HL-60 (cell line): ENCODE measurements at regions not wholly inside any gene's neighbourhood (a gene's known extent, or its start where the extent isn't known, plus 50 kb on each side); places are given as distances from the start of the nearest gene placed in this dataset.

ENCODE experiments used
- GABPA ChIP-seq: IDR thresholded peaks from 2 replicates; pipeline ENCODE4 v1.6.1; 2012; ENCODE audit warnings: low read depth
- POLR2AphosphoS5 ChIP-seq: IDR thresholded peaks from 2 replicates; pipeline ENCODE4 v1.6.1; 2012; ENCODE audit warnings: low read depth
- SPI1 ChIP-seq: IDR thresholded peaks from 2 replicates; pipeline ENCODE4 v1.6.1; 2012; ENCODE audit warnings: low read depth, mild to moderate bottlenecking, borderline replicate concordance
- TF ChIP-seq, protein P1 (sequence below): IDR thresholded peaks from one replicate; pipeline ENCODE4 v1.5.1; 2011; ENCODE audit warnings: low read length, control low read depth, inconsistent platforms; ENCODE audit not compliant: insufficient read depth
- TF ChIP-seq, protein P2 (sequence below): IDR thresholded peaks from 2 replicates; pipeline ENCODE4 v1.6.1; 2012; ENCODE audit warnings: low read depth; ENCODE audit not compliant: insufficient replicate concordance

DNA sequence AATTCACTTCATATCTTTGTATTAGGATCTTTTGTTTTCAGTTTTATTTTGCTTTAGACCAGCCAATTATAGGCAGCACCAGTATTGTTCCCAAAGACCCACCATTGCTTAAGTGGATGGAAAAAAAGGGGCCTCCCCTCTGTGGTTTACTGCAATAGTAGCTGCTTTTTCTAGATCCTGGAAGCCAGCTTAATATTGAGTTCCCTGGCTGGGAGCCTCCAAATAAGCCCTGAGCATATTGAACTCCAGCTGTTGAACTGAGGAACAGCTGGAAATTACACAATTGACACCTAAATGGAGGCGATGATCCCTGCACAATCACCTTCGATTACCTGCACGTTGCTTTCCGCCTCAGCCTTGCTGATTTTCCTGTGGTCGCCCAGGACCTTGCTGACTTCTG lies 576.0 kb downstream of the SOX6 start:
- TF ChIP-seq, protein P1, sequence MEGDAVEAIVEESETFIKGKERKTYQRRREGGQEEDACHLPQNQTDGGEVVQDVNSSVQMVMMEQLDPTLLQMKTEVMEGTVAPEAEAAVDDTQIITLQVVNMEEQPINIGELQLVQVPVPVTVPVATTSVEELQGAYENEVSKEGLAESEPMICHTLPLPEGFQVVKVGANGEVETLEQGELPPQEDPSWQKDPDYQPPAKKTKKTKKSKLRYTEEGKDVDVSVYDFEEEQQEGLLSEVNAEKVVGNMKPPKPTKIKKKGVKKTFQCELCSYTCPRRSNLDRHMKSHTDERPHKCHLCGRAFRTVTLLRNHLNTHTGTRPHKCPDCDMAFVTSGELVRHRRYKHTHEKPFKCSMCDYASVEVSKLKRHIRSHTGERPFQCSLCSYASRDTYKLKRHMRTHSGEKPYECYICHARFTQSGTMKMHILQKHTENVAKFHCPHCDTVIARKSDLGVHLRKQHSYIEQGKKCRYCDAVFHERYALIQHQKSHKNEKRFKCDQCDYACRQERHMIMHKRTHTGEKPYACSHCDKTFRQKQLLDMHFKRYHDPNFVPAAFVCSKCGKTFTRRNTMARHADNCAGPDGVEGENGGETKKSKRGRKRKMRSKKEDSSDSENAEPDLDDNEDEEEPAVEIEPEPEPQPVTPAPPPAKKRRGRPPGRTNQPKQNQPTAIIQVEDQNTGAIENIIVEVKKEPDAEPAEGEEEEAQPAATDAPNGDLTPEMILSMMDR = no peak
- no peak for TF ChIP-seq GABPA
- TF ChIP-seq POLR2AphosphoS5 = no peak
- TF ChIP-seq, protein P2, sequence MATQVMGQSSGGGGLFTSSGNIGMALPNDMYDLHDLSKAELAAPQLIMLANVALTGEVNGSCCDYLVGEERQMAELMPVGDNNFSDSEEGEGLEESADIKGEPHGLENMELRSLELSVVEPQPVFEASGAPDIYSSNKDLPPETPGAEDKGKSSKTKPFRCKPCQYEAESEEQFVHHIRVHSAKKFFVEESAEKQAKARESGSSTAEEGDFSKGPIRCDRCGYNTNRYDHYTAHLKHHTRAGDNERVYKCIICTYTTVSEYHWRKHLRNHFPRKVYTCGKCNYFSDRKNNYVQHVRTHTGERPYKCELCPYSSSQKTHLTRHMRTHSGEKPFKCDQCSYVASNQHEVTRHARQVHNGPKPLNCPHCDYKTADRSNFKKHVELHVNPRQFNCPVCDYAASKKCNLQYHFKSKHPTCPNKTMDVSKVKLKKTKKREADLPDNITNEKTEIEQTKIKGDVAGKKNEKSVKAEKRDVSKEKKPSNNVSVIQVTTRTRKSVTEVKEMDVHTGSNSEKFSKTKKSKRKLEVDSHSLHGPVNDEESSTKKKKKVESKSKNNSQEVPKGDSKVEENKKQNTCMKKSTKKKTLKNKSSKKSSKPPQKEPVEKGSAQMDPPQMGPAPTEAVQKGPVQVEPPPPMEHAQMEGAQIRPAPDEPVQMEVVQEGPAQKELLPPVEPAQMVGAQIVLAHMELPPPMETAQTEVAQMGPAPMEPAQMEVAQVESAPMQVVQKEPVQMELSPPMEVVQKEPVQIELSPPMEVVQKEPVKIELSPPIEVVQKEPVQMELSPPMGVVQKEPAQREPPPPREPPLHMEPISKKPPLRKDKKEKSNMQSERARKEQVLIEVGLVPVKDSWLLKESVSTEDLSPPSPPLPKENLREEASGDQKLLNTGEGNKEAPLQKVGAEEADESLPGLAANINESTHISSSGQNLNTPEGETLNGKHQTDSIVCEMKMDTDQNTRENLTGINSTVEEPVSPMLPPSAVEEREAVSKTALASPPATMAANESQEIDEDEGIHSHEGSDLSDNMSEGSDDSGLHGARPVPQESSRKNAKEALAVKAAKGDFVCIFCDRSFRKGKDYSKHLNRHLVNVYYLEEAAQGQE = no peak
- TF ChIP-seq SPI1 = no peak
